ENCODE measurements at regions not wholly inside any gene's neighbourhood (a gene's known extent, or its start where the extent isn't known, plus 50 kb on each side); places are given as distances from the start of the nearest gene placed in this dataset.

- Histone ChIP-seq H3K27me3 (ENCODE audit: insufficient read depth, poor library complexity, severe bottlenecking) (no peaks in the 10 kb centered on the region), H3K4me3 (ENCODE audit: severe bottlenecking) (no peak overlapping the region), H3K4me1 (ENCODE audit: insufficient read depth, poor library complexity, severe bottlenecking) (no peaks in the 10 kb centered on the region), H3K36me3 (ENCODE audit: low read depth) (no peaks in the 10 kb centered on the region), H3K9me3 (ENCODE audit: severe bottlenecking) (no peaks in the 10 kb centered on the region), H3K27ac (ENCODE audit: poor library complexity, severe bottlenecking) (no peak overlapping the region)
- DNase-seq (ENCODE audit: low spot score) (no peak), ATAC-seq (ENCODE audit: low read depth) (no peak)
- no peak for TF ChIP-seq CTCF (IDR thresholded peaks at IDR 0.05; ENCODE audit: poor library complexity, severe bottlenecking)
Observed at GRCh38 chr13:70469077-70469476, 360.8 kb upstream of the KLHL1 start.

- TF ChIP-seq CTCF (IDR thresholded peaks at IDR 0.05; ENCODE audit: poor library complexity, severe bottlenecking) = no peak
- H3K9me3 ChIP-seq (ENCODE audit: severe bottlenecking) = no peaks in the 10 kb centered on the region
- no peak overlapping the region for H3K27ac ChIP-seq (ENCODE audit: poor library complexity, severe bottlenecking)
- H3K4me1 ChIP-seq (ENCODE audit: insufficient read depth, poor library complexity, severe bottlenecking) = no peaks in the 10 kb centered on the region
- no peaks in the 10 kb centered on the region for H3K27me3 ChIP-seq (ENCODE audit: insufficient read depth, poor library complexity, severe bottlenecking)
- no peak for DNase-seq (ENCODE audit: low spot score)
- no peaks in the 10 kb centered on the region for H3K36me3 ChIP-seq (ENCODE audit: low read depth)
- no peak for ATAC-seq (ENCODE audit: low read depth)
- H3K4me3 ChIP-seq (ENCODE audit: severe bottlenecking) = no peak overlapping the region
Observed at GRCh38 chr13:70457474-70457873, 349.2 kb upstream of the KLHL1 start.

GRCh38 chr13:70448820-70449219, 340.6 kb upstream of the KLHL1 start:
- DNase-seq (ENCODE audit: low spot score) (no peak), ATAC-seq (ENCODE audit: low read depth) (no peak)
- H3K4me3 ChIP-seq (ENCODE audit: severe bottlenecking) = no peak overlapping the region

GRCh38 chr13:70432276-70432805, 324.1 kb upstream of the KLHL1 start:
- H3K9me3 ChIP-seq (ENCODE audit: severe bottlenecking) = no peaks in the 10 kb centered on the region
- H3K27me3 ChIP-seq (ENCODE audit: insufficient read depth, poor library complexity, severe bottlenecking) = no peaks in the 10 kb centered on the region
- H3K27ac ChIP-seq (ENCODE audit: poor library complexity, severe bottlenecking) = no peak overlapping the region
- no peak overlapping the region for H3K4me3 ChIP-seq (ENCODE audit: severe bottlenecking)
- DNase-seq (ENCODE audit: low spot score) (no peak), ATAC-seq (ENCODE audit: low read depth) (no peak)
- no peaks in the 10 kb centered on the region for H3K36me3 ChIP-seq (ENCODE audit: low read depth)
- H3K4me1 ChIP-seq (ENCODE audit: insufficient read depth, poor library complexity, severe bottlenecking) = no peaks in the 10 kb centered on the region
- TF ChIP-seq CTCF (IDR thresholded peaks at IDR 0.05; ENCODE audit: poor library complexity, severe bottlenecking) = no peak

More at GRCh38 chr13:70448820-70449219, 340.6 kb upstream of the KLHL1 start:
- TF ChIP-seq CTCF (IDR thresholded peaks at IDR 0.05; ENCODE audit: poor library complexity, severe bottlenecking) = no peak
- Histone ChIP-seq H3K27me3 (ENCODE audit: insufficient read depth, poor library complexity, severe bottlenecking) (no peaks in the 10 kb centered on the region), H3K36me3 (ENCODE audit: low read depth) (no peaks in the 10 kb centered on the region), H3K4me1 (ENCODE audit: insufficient read depth, poor library complexity, severe bottlenecking) (no peaks in the 10 kb centered on the region), H3K9me3 (ENCODE audit: severe bottlenecking) (no peaks in the 10 kb centered on the region), H3K27ac (ENCODE audit: poor library complexity, severe bottlenecking) (no peak overlapping the region)

- no peak for ATAC-seq (ENCODE audit: low read depth)
- H3K27ac ChIP-seq (ENCODE audit: poor library complexity, severe bottlenecking) = no peak overlapping the region
- no peaks in the 10 kb centered on the region for H3K36me3 ChIP-seq (ENCODE audit: low read depth)
- H3K4me3 ChIP-seq (ENCODE audit: severe bottlenecking) = no peak overlapping the region
- H3K9me3 ChIP-seq (ENCODE audit: severe bottlenecking) = no peaks in the 10 kb centered on the region
- H3K27me3 ChIP-seq (ENCODE audit: insufficient read depth, poor library complexity, severe bottlenecking) = no peaks in the 10 kb centered on the region
- H3K4me1 ChIP-seq (ENCODE audit: insufficient read depth, poor library complexity, severe bottlenecking) = no peaks in the 10 kb centered on the region
- no peak for TF ChIP-seq CTCF (IDR thresholded peaks at IDR 0.05; ENCODE audit: poor library complexity, severe bottlenecking)
- DNase-seq (ENCODE audit: low spot score) = no peak
Observed at GRCh38 chr13:70430256-70430655, 322.0 kb upstream of the KLHL1 start.
